GM21576 (cell line): ENCODE measurements at regions not wholly inside any gene's neighbourhood (a gene's known extent, or its start where the extent isn't known, plus 50 kb on each side); places are given as distances from the start of the nearest gene placed in this dataset.
"Not testable (repeated sequence)": the region's sequence is repeated elsewhere in the genome, so short reads cannot be mapped to it uniquely, and the experiment has no call there.

Experiments used
- ATAC-seq: cut with Tn5 transposase; IDR thresholded peaks from one replicate; pipeline ENCODE4 v1.9.1; 2021; ENCODE audit warnings: mild to moderate bottlenecking, moderate library complexity; ENCODE audit not compliant: unreplicated experiment

DNA sequence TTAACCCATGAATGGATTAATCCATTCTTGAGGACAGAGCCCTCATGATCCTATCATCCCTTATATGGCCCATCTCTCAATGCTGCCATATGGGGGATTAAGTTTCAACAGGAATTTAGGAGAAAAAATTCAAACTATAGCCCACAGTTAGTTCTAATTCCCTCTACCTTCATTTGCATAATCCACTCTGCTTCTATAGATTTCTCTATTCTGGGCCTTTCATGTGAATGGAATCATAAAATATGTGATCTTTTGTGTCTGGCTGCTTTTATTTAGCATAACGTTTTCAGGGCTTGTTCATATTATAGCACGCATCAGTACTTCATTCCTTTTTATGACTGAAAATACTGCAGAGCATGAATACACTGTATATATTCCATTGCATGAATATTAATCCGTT, 55.4 kb downstream of the CTSL start:
- no peak for ATAC-seq

DNA sequence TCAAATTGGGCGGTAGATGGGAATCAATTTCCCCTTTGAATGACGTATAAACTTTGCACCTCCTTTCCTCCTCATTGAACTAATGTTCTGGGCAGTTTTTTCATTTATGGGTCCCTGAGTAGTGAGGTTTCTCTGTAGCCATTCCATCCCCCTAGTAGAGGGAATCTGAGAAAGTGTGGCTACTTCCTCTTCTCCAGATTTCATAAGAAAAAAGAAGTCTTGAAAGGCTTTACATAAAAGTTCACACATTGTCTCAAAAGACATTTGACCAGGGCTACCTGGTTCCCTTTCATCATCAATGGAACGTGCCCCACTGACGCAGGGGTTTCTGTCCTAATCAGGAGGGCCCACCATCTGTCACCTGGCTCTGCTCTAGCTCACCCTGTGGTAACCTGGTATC, 57.3 kb downstream of the CTSL start:
- no peak for ATAC-seq

DNA sequence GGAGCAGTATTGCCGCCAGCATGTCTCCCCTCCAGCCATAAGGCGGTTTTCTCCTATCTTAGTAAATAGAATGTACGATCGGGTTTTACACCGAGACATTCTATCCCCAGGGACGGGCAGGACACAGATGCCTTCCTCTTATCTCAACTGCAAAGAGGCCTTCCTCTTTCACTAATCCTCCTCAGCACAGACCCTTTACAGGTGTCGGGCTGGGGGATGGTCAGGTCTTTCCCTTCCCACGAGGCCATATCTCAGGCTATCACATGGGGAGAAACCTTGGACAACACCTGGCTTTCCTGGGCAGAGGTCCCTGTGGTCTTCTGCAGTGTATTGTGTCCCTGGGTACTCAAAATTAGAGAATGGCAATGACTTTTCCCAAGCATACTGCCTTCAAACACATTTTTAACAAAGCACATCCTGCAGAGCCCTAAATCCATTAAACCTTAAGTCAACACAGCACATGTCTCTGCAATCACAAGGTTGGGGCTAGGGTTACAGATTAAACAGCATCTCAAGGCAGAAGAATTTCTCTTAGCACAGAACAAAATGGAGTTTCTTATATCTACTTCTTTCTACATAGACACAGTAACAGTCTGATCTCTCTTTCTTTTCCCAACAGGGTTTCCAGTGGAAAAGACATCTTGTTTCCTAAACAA, 59.5 kb downstream of the CTSL start:
- not testable (repeated sequence) for ATAC-seq

DNA sequence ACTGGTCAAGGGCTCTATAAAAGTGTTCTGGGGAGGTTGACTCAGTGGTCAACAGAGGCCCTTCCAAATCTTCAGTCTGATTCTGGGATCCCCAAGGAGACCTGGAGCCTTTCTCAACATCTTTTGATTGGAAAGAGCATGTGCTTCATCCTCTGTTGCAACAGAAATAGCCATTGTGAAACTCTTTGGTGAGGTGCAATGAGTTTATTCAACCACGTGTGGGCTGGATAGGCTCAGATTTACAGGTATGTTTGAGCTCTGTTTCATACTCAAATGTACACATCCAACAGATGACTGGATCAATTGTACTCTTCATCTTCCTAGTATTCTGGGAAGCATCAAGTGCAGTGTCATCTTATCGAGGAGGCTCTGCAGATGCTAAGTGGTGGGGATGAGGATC, 60.5 kb downstream of the CTSL start:
- ATAC-seq = no peak

DNA sequence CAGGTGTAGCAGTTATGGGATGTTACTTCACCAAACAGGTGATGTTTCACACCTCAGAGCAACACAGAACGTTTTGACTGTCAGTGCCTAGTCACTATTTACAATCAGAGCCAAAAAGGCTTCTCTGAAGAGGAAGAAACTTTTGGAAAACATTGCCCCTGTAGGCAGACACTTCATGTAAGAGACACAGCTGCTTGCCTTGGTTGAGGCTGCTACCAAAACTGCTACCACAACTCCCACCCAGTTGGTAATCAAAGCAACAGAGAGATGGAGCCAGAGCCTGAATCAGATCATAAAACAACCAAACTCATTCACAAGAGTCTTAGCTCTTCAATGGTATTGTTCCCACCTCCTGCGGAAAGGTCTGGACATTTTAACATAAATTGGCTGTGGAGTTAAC, 61.0 kb downstream of the CTSL start:
- no peak for ATAC-seq

DNA sequence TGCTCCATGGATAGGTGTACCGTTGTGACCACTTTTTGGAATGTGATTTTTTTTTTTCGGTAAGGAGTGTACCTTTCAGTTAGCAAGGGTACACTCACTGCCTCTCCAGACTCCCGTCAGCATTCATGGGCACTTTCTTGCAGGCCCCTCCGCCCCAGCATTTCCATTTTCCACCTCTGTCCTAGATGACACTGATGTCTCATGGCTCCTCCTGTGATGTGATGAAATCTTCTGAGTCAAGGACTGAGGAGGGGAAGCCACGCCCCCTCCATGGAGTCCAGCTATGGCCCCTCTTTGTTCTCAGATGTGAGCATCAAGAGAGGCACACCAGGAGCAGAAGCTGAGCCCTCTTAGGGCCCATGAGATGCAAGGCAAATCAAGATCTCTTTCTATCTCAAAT, 61.8 kb downstream of the CTSL start:
- ATAC-seq = no peak

DNA sequence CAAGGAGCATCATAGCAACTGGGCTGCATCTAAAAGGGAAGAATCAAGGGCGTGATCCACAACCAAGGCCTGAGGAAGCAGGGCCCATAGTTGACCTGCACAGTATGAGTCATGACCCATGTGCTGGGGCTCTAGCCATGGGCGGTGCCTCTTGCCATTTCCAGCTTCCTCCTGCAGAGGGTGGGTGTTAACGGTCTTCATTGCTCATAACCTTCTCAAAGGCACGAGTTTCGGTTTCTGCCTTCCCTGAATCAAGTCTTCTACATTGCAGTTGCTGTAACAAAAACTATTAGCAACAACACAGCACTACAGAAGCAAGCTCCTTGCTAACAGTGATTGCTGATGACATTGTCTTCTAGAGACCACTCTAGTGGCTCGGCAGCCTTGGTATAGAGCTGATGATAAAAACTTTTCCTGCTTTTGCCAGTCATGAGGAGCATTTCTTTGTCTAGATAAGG, 66.9 kb downstream of the CTSL start:
- ATAC-seq = peak; percentile 97

DNA sequence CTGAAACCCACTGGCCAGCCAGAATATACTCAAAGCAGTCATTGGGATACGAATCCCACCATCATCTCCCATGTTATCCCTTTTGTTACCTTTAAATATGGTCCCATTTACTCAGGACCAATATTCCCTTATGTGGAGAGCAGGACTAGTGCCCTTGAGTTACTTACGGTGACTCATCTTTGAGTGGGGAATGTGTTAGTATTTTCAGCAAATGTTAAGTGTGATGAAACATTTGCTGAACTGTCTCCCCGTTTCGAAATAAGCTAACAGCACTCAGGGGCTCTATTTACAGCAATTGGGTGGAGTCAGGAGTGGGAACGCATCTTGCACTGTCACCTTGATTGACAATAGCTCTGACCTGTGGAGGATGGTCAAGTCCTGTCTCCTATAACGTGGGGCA, 67.4 kb downstream of the CTSL start:
- no peak for ATAC-seq

DNA sequence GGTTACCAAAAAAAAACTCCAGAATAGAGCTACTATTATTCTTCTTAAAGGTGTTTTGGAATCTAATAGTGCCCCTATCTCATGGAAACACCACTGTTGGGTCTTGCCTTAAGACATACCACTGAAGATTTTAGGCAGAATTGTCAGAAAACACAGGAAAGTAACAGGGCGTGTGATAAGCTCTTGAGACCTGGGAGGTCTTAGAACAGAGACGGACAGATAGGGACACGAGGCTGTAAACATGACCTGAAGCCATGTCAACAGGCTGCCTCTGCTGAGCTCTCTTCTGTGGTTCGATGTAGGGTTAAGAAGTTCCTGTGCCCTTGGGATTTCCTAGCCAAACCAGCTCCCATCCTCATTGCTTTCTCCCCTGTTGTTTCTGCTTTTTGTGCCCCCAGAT, 69.3 kb downstream of the CTSL start:
- no peak for ATAC-seq

DNA sequence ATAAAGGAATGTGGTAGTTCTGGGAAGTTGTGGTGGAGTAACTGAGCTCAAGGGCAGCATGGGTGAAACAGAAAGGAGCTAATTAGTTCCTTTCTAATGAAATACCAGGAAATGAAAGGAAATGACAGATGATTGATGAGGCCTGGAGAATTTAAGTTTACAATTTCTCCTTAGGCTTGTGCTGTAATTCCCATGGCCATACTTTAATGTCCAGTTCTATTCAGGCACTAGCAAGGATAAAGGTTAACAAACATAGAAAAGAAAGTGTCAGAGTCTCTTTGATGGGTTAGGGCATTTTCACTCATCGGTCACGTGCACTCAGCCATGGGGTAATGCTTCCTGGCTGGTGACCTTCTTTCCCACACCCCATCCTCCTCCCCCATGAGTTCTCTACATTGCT, 70.3 kb downstream of the CTSL start:
- no peak for ATAC-seq

DNA sequence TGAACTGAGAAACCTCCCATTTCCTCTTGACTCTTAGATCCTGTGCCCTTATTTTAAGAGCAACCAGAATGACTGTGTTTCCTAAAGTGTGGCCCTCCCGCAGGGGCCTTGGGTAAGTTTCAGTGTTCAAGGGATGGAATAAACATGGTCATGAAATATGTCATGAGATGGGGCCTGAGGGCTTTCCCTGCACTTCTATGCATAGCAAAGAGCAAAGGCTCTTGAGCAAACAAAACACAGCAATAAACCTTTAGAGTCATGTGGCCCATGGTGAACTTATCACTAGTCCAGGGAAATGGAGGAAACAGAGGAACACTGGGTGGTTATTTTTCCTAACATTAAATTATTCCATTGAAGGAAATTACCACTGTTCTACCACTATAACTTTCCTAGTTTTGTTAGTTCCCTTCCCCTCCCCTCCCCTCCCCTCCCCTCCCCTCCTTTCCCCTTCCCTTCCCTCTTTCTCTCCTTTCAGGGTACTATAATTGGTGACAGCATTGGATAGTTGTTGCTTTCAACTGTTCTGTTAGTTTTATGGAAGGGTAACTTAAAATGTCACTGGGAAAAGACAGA, 72.4 kb downstream of the CTSL start:
- no peak for ATAC-seq

DNA sequence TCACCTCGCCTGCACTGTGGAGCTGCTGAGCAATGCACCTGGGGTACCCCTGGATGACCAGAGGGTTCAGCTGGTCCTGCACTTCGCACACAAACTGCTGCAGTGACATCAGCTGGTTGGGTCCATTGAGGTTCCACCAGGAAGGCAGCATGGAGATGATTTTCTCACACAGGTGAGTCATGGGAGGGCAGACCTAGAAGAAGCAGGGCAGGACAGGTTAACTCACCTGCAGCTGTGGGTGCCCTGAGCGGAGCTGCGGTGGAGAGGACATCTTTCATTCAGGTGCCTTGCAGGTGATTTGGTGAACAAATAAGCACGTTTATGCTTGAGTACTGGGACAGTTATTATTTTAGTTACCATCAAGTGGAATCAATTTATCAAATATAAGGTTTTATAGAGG, 73.6 kb downstream of the CTSL start:
- no peak for ATAC-seq

DNA sequence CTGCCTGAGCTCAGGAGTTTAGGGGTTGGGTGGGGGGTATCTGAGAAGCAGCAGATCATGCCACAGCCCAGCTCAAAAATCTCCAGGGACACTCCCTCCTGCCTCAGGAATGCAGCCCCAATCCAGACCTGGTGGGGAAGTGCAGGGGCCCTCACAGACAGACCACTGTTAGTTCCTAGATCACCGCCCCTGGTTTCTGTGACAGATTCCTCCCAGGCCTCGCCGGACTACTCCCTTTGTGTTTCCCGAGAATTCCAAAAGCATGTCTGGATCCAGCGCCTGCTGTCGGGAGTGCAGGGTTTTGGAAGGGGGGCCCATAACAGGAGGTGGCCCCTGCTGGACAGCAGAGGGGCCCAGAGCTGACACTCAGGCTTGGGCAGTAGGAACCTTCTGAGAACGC, 74.5 kb downstream of the CTSL start:
- ATAC-seq = no peak

DNA sequence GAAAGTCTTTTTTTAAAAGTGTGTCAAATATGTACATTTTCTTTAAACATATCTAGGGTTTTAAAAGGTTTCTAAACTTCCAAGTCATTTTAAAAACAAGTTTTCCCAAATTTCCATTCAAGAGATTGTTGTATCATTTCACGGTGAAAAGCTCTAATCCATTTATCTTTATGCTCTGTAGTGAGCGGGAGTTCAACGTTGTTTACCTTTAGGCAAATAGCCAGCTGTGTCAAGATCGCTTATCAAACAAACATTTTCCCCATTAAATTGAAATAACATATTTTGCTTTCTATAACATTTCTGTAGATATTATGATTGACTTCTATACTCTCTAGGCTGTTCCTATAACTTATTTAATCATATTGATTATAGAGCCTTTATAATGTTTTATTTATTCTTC, 75.1 kb downstream of the CTSL start:
- no peak for ATAC-seq

DNA sequence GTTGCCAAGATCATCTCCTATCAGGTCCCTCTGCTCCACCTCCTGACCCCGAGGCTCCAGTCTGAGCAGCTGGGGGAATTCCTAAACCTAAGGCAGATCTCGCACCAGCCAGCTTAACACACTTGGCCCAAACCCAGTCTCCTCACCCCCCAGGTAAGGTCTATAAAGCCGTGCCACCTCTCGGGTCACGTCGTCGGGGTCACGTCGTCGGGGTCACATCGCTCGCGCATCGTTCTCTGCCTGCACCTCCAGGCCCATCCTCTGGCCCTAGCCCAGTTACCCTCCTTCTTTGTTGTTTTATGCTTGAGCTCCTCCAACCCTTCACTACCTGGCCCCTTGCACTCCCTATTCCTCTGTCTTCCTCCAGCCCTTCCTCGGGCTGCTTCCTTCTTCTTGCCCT, 77.2 kb downstream of the CTSL start:
- ATAC-seq = no peak

DNA sequence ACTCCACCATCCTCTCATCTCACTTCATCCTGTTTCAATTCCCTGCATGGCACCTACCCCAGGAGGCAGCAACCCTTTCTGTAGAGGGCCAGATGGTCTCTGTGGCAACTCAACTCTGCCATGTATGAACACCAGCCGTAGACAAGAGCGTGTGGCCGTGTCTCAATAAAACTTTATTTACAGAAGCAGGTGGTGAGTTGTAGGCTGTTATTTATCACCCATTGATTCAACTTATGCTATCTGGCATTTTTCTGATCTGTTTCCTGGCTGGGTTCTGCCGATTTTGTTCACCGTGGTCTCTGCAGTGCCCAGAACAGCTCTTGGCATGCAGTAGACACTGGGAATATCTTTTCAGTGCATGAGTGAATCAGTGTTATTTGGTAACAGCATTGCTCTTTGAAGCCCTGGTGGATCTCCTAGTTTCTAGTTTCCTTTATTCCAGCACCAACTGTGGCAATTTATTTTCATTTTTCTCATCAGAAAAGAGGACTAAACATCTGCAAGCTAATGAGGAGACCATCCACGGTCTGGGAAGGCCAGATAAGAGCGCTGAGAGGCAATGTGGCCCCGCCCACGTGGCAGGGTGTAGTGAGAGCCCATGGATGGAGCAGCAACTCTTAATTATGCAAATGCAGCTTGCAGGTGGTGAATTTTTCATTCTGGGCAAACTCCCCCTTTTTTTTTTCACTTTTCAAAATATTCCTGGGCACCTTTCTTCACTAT, 77.9 kb downstream of the CTSL start:
- ATAC-seq = no peak

DNA sequence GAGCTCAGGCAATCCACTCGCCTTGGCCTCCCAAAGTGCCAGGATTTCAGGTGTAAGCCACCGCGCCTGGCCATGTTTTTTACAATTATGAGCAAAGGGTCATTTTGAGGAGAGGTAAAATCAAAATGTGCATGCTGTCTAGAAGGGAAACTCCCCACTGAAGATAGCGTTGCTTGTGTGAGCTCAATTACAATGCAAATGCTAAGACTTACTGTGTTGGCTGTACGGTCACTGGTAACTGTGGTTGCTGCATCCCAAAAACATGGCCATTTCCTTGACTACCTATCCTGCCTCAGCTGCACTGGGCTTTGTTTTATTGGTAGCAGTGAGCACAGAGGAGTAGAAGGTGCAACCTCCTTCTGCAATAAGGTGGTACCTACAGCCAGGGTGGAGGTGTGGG, 77.4 kb upstream of the SPATA31E1 start:
- ATAC-seq = no peak

DNA sequence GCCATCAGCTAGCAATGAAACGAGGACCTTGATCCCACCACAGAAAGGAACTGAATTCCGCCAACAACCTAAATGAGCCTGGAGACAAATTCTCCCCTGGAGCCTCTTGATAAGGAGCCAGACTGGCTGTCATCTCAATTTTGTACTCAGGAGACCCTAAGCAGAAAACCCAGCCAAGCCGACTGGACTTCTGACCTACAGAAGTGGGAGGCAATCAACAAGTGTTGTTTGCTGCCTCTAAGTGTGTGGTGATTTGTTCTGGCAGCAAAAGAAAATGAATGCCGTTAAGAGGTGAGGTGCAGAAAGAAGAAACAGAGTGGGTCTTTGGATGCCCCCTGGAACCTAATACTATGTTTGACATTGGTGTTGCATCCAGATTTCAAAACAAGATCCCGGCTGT, 72.7 kb upstream of the SPATA31E1 start:
- ATAC-seq = no peak

DNA sequence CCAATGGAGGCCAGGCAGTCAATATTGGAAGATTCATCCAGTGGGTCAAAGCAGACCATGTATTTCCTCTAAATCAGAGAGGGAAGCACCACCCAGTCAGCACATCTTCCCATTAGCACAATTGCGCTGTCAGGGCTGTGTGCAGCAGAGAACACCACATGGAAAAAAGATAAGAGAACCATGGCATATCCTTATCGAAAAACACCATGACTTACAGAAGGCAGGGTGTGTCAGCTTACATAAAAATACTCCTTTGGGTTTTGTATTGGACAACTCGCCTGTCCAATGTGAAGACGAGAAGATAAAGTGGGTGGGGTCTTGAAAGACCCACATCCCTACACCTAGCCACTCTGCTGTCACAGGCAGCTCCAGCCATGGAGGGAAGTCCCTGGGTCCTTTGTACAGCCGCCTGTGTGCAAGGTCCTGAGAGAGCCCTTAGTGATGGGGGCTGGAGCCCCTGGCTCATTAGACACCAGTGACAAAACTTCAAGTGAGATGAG, 71.9 kb upstream of the SPATA31E1 start:
- ATAC-seq = no peak

DNA sequence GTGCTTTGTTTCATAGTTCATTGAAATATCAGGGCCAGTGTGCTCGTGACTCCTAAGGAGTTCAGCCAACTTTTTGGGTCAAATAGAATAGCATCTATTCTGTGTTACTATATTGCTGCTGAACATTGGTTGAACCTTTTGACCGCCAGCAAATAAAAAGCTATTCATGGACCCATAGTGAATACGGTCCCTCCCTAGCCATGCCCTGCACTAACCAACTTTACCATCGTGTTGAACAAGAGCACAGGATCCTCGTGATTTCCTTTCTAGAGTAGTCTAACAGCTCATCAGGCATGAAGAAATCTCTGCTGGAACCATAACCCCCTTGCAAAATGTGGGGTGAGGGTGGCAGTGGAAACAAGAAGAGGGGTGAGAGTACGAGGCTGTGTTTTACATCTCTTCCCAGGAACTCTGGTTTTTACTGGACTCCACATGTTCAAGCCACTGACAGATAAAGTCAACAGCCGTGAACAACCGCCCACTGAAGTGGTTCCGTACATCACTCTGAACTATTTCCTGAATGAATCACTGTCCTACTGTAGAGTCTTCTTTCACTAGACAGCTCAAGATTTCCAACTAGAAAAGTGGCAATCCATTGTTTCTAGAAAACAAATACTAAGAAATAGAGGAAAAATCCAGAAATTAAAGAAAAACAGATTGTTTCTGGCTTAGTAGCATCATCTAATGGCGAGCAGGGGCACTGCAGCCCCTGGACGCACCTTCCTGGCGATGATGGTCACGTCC, 70.1 kb upstream of the SPATA31E1 start:
- ATAC-seq = no peak

DNA sequence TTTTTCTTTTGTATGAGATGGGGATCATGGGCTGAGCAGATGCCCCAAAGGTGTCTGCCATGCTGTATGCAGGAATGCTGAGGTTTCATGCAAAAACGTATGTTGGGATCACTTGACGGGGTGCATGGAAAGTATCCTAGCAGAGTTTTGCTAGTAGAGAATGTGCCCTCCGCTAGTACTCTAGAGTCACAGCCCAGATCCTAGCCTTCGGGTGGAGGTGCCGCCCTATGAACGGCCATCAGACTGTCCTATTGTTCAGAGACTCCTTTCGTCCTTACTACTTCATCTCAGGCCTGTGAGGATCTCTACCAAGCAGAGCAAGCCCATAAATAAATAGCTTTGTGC, 69.6 kb upstream of the SPATA31E1 start:
- no peak for ATAC-seq

DNA sequence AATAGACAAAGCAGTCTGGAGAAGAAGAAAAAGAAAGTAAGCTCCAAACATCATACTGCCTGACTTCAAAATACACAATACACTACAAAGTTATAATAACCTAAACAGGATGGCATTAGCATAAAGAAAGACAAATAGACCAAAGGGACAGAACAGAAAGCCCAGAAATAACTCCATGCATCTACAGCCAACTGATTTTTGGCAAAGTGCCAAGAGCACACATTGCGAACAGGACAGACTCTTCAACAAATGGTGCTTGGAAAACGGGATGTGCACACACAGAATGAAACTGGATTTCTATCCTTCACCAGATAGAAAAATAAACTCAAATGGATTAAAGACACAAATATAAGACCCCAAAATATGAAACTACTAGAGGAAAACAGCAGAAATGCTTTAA, 66.6 kb upstream of the SPATA31E1 start:
- no peak for ATAC-seq
